ENCODE measurements at regions not wholly inside any gene's neighbourhood (a gene's known extent, or its start where the extent isn't known, plus 50 kb on each side); places are given as distances from the start of the nearest gene placed in this dataset.

DNA sequence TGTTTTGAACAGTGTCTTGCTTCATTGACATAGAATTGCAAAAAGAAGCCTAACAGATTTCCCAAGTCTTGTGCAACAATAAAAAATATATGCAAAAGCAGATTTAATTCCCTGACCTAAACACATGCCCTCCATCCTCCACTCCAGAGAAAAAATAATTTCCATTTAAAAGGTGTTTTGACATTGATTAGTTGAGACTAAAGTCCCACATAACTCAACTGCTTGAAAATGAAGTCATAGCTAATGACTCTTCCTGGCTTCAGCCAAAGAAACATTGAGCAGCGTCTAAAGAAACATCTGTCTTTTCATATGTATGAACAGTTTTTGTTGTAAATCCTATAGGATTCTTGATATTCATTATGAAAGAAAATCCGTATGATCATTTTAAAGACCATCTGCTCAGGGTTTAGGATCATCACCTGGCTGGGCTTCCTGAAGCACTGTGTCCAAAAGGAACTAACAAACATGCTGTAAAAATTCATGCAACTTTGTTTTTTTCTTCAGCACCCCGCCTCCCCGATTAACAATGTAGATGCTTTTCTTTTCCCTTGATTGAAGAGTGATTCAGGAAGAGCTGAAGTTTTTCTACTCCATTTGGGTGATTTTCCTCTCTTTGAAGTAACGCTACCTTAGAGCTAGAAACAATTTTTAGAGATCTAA lies 273.4 kb downstream of the HS3ST1 start:
- H3K4me1 Mint-ChIP-seq (ENCODE audit: unreplicated experiment) = no peaks in the 10 kb centered on the region
- no peaks in the 10 kb centered on the region for H3K9me3 Mint-ChIP-seq (ENCODE audit: unreplicated experiment)
- no peaks in the 10 kb centered on the region for H3K27me3 Mint-ChIP-seq (ENCODE audit: unreplicated experiment)
- H3K36me3 Mint-ChIP-seq (ENCODE audit: unreplicated experiment) = no peaks in the 10 kb centered on the region
- no peak for DNase-seq (ENCODE audit: extremely low spot score, unreplicated experiment)
- no peak overlapping the region for H3K27ac Mint-ChIP-seq (ENCODE audit: unreplicated experiment)
- TF ChIP-seq, protein P1, sequence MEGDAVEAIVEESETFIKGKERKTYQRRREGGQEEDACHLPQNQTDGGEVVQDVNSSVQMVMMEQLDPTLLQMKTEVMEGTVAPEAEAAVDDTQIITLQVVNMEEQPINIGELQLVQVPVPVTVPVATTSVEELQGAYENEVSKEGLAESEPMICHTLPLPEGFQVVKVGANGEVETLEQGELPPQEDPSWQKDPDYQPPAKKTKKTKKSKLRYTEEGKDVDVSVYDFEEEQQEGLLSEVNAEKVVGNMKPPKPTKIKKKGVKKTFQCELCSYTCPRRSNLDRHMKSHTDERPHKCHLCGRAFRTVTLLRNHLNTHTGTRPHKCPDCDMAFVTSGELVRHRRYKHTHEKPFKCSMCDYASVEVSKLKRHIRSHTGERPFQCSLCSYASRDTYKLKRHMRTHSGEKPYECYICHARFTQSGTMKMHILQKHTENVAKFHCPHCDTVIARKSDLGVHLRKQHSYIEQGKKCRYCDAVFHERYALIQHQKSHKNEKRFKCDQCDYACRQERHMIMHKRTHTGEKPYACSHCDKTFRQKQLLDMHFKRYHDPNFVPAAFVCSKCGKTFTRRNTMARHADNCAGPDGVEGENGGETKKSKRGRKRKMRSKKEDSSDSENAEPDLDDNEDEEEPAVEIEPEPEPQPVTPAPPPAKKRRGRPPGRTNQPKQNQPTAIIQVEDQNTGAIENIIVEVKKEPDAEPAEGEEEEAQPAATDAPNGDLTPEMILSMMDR (IDR thresholded peaks at IDR 0.05) = no peak
- no peak overlapping the region for H3K4me3 Mint-ChIP-seq (ENCODE audit: unreplicated experiment)

DNA sequence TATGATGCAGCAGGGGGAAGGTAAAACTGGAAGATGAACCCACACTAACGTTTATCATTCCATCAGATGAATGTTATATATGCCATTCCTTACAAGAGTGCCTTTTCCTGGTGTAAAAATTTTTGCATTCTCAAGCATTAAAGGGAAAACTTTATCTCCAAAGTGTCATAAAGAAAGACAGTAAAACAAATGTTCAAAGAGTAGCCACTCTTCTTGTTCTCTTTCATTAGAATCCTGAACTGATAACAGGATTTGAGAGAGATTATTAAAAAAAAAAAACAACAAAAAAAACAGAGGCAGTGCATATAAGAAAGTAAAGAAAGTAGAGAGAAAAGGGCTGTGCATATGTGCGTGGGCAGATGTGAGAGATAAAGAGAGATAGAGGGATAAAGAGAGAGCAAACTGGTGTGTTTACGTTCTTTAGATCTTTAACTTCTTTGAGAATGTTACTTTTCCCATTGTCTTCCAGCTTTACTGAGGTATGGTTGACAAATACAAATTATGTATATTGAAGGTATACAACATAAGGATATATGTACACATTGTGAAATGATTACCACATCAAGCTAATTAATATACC lies 275.4 kb downstream of the HS3ST1 start:
- H3K4me3 Mint-ChIP-seq (ENCODE audit: unreplicated experiment) = no peak overlapping the region
- no peaks in the 10 kb centered on the region for H3K36me3 Mint-ChIP-seq (ENCODE audit: unreplicated experiment)
- H3K27ac Mint-ChIP-seq (ENCODE audit: unreplicated experiment) = no peak overlapping the region
- peaks cover 4% of the 10 kb centered on the region for H3K9me3 Mint-ChIP-seq (ENCODE audit: unreplicated experiment)
- TF ChIP-seq, protein P1 (IDR thresholded peaks at IDR 0.05) = no peak
- no peaks in the 10 kb centered on the region for H3K27me3 Mint-ChIP-seq (ENCODE audit: unreplicated experiment)
- DNase-seq (ENCODE audit: extremely low spot score, unreplicated experiment) = no peak
- no peaks in the 10 kb centered on the region for H3K4me1 Mint-ChIP-seq (ENCODE audit: unreplicated experiment)

DNA sequence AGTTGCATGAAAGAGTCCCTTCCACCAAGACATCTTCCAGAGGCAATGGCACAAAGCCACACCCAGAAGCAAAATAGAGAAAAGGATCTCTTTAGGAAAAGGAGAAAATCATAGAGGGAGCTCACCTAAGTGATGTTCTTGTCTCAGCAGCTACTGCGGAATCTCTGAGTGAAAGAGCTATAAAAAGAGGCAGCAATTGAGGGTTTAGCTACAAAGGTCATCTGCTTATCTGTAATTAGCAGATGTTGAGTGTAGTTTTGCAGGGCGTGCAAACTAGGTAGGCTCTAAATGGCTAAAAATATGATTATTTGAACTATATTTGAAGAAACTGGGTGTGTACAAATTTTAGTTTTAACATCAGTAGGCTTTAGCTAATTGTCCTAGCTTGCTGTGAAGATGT lies 276.0 kb downstream of the HS3ST1 start:
- Mint-ChIP-seq H3K27me3 (ENCODE audit: unreplicated experiment) (no peaks in the 10 kb centered on the region), H3K4me1 (ENCODE audit: unreplicated experiment) (no peaks in the 10 kb centered on the region), H3K4me3 (ENCODE audit: unreplicated experiment) (no peak overlapping the region), H3K9me3 (ENCODE audit: unreplicated experiment) (peaks cover 4% of the 10 kb centered on the region), H3K27ac (ENCODE audit: unreplicated experiment) (no peak overlapping the region), H3K36me3 (ENCODE audit: unreplicated experiment) (no peaks in the 10 kb centered on the region)
- TF ChIP-seq, protein P1 (IDR thresholded peaks at IDR 0.05) = no peak
- DNase-seq (ENCODE audit: extremely low spot score, unreplicated experiment) = no peak

DNA sequence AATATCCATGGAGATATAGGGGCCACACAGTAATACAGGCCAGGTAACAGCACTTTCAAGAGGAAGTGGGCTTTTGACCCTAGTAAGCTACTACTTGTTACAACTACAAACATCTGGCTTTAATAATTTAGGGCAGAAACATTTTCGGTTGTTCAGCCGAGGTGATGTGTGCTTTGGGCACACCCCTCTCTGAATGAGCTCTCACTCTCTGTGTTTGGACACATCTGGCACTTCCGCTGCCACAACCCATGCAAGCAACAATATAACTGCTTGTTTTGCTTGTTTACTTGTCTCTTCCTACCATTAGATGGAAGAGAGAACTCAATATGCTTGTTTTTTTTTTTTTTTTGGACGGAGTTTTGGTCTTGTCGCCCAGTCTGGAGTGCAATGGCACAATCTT lies 277.2 kb downstream of the HS3ST1 start:
- H3K4me1 Mint-ChIP-seq (ENCODE audit: unreplicated experiment) = no peaks in the 10 kb centered on the region
- no peak for DNase-seq (ENCODE audit: extremely low spot score, unreplicated experiment)
- TF ChIP-seq, protein P1 (IDR thresholded peaks at IDR 0.05) = no peak
- no peak overlapping the region for H3K4me3 Mint-ChIP-seq (ENCODE audit: unreplicated experiment)
- H3K36me3 Mint-ChIP-seq (ENCODE audit: unreplicated experiment) = no peaks in the 10 kb centered on the region
- peaks cover 4% of the 10 kb centered on the region for H3K9me3 Mint-ChIP-seq (ENCODE audit: unreplicated experiment)
- no peaks in the 10 kb centered on the region for H3K27me3 Mint-ChIP-seq (ENCODE audit: unreplicated experiment)
- no peak overlapping the region for H3K27ac Mint-ChIP-seq (ENCODE audit: unreplicated experiment)

DNA sequence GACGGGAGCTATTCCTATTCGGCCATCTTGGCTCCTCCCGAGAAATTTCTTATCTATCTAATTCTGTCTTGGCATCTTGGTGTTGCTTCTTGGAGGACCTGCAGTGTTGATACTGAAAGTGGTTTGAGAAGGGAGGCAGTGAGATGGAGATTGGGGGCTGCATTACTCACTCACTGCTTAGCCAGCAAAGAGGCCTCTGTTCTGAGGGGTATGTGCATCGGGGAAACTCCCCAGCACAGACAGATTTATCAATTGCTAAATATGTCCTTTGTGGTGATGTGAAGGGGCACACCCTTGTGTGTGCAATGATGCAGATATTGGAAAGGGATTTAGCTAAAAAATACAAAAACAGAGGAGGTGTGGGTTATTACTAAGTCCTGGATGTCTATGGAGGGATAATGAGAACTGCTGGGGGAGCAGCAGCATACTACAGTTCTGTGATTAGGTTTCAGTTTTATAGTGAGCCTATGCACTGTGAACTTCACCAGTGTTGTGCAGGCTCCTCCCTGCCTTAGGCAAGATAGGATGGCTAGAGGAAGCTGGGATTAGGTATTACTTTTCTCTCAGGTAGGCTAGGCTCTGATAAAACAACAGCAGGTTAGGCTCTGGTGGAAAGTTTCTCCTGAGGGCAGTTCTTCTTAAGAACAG lies 279.0 kb downstream of the HS3ST1 start:
- no peaks in the 10 kb centered on the region for H3K27me3 Mint-ChIP-seq (ENCODE audit: unreplicated experiment)
- no peak for DNase-seq (ENCODE audit: extremely low spot score, unreplicated experiment)
- TF ChIP-seq, protein P1 (IDR thresholded peaks at IDR 0.05) = no peak
- H3K9me3 Mint-ChIP-seq (ENCODE audit: unreplicated experiment) = peaks cover 4% of the 10 kb centered on the region
- no peaks in the 10 kb centered on the region for H3K36me3 Mint-ChIP-seq (ENCODE audit: unreplicated experiment)
- no peaks in the 10 kb centered on the region for H3K4me1 Mint-ChIP-seq (ENCODE audit: unreplicated experiment)
- no peak overlapping the region for H3K4me3 Mint-ChIP-seq (ENCODE audit: unreplicated experiment)
- H3K27ac Mint-ChIP-seq (ENCODE audit: unreplicated experiment) = no peak overlapping the region
